Middle frontal gyrus (tissue), 1 donor: ENCODE measurements at regions not wholly inside any gene's neighbourhood (a gene's known extent, or its start where the extent isn't known, plus 50 kb on each side); places are given as distances from the start of the nearest gene placed in this dataset.
A peak's percentile ranks its signal among the peaks of the same experiment; 100 is the strongest.

Experiments
- DNase-seq: peaks from one replicate; pipeline ENCODE4 v3.0.0-alpha.2; 2015; ENCODE audit warnings: low spot score; ENCODE audit errors: extremely low spot score

GRCh38 chr2:134072341-134072740 is 181.5 kb upstream of the MGAT5 start:
- DNase-seq = no peak

- no peak for DNase-seq
These were observed 180.8 kb upstream of the MGAT5 start for GRCh38 chr2:134073023-134073422.

- DNase-seq = no peak
These were observed 179.3 kb upstream of the MGAT5 start for GRCh38 chr2:134074619-134075018.

- DNase-seq = no peak
These were observed 178.7 kb upstream of the MGAT5 start for GRCh38 chr2:134075204-134075603.

- DNase-seq = no peak
These were observed 175.5 kb upstream of the MGAT5 start for GRCh38 chr2:134078354-134078753.

- no peak for DNase-seq
These were observed 174.5 kb upstream of the MGAT5 start for GRCh38 chr2:134079373-134079772.

- no peak for DNase-seq
These were observed 173.3 kb upstream of the MGAT5 start for GRCh38 chr2:134080386-134081089.

GRCh38 chr2:134081238-134081938 is 172.5 kb upstream of the MGAT5 start:
- no peak for DNase-seq

- DNase-seq = no peak
These were observed 170.3 kb upstream of the MGAT5 start for GRCh38 chr2:134083548-134083947.

- DNase-seq = peak; percentile 9
These were observed 167.2 kb upstream of the MGAT5 start for GRCh38 chr2:134086594-134087219.

GRCh38 chr2:134087371-134087921 is 166.4 kb upstream of the MGAT5 start:
- no peak for DNase-seq

- DNase-seq = no peak
These were observed 164.4 kb upstream of the MGAT5 start for GRCh38 chr2:134089454-134089853.

GRCh38 chr2:134097740-134098139 is 156.1 kb upstream of the MGAT5 start:
- DNase-seq = no peak

GRCh38 chr2:134098321-134098720 is 155.6 kb upstream of the MGAT5 start:
- DNase-seq = no peak

- DNase-seq = no peak
These were observed 154.6 kb upstream of the MGAT5 start for GRCh38 chr2:134099273-134099672.

- DNase-seq = no peak
These were observed 150.7 kb upstream of the MGAT5 start for GRCh38 chr2:134103196-134103595.

- no peak for DNase-seq
These were observed 149.1 kb upstream of the MGAT5 start for GRCh38 chr2:134104754-134105153.

- DNase-seq = no peak
These were observed 146.5 kb upstream of the MGAT5 start for GRCh38 chr2:134107402-134107801.

GRCh38 chr2:134108113-134108512 is 145.8 kb upstream of the MGAT5 start:
- no peak for DNase-seq

- no peak for DNase-seq
These were observed 144.6 kb upstream of the MGAT5 start for GRCh38 chr2:134109246-134109645.

GRCh38 chr2:134109725-134110124 is 144.1 kb upstream of the MGAT5 start:
- no peak for DNase-seq

- DNase-seq = no peak
These were observed 143.3 kb upstream of the MGAT5 start for GRCh38 chr2:134110532-134110931.
